Midbrain (tissue), 1 donor: ENCODE measurements at regions not wholly inside any gene's neighbourhood (a gene's known extent, or its start where the extent isn't known, plus 50 kb on each side); places are given as distances from the start of the nearest gene placed in this dataset.
"Not testable (repeated sequence)": the region's sequence is repeated elsewhere in the genome, so short reads cannot be mapped to it uniquely, and the experiment has no call there.

Source experiments
- DNase-seq: peaks from one replicate; lab custom pipeline; 2025; lab: John Stamatoyannopoulos, UW

GRCh38 chr17:20733923-20734322, 154.4 kb downstream of the CDRT15L2 start:
- no peak for DNase-seq

DNA sequence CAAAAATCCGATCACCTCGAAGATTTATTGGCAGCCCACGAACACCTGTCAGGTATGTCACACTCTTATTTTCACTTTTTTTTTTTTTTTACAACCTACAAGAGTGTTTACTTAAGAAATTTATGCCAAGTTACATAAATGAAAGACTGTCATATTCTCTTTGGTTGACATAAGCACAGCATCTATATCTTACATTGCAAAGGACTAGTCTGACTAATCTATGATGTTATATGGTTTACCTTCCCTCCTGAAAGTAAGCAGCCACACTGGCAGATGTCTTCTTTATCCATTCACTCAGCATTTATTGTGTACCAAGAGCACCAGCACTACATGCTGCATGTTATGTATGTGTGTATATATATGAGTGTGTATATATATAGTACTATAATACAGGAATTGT, 156.3 kb downstream of the CDRT15L2 start:
- DNase-seq, result no peak

- DNase-seq, result not testable (repeated sequence)
Observed at GRCh38 chr17:20737636-20738035, 158.1 kb downstream of the CDRT15L2 start.

DNA sequence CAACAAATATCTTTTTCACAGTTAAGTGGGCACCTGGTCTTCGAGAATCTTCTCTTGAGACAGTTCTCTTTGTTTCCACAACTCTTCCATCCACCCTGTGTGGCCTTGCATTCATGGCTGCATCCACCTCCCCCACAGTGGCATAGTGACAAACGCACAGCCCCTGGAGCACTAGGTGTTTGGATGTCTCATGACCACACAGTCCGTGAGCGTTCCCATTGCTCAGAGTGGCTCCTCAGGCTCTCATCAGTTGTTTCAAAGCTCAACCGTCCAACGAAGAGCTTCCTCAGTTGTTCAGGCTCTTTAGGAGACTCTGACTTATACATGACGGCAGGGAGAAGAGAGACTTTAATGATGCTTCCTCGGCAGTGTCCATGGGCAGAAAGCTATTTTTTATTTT, 191.6 kb downstream of the CDRT15L2 start:
- DNase-seq, result no peak

- DNase-seq, result no peak
Observed at GRCh38 chr17:20774472-20775135, 195.1 kb downstream of the CDRT15L2 start.

GRCh38 chr17:20775331-20775730, 195.8 kb downstream of the CDRT15L2 start:
- DNase-seq, result no peak

- no peak for DNase-seq
Observed at GRCh38 chr17:20779521-20779920, 200.0 kb downstream of the CDRT15L2 start.

DNA sequence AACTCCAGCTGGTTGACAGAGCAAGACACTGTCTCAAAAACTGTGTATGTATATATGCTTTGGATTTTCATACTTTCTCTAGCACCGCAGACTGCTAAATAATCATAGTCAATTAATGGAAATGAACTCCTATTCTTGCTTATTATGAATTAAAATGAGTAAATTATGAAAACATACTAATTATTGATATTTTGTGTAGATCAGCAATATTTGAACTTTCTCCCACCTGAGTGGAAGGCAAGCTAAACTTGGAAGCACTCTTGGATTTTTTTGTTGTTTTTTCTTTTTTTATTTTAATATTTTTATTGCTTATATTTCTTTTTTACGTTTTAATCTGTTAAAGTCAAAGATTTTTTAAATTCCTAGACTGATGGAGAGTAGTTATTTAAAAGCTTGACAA, 201.7 kb downstream of the CDRT15L2 start:
- no peak for DNase-seq

DNA sequence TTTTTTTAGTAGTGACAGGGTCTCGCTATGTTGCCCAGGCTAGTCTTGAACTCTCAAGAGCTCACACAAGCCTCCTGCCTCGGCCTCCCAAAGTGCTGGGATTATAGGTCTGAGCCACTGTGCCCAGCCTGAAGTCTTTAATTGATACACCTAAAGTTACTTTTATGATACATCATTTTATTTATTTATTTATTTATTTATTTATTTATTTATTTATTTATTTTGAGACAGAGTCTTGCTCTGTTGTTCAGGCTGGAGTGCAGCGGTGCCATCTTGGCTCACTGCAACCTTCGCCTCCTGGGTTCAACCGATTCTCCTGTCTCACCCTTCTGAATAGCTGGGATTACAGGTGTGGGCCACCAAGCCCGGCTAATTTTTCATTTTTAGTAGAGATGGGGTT, 202.3 kb downstream of the CDRT15L2 start:
- DNase-seq, result not testable (repeated sequence)

- DNase-seq, result no peak
Observed at GRCh38 chr17:20783091-20783490, 203.6 kb downstream of the CDRT15L2 start.

DNA sequence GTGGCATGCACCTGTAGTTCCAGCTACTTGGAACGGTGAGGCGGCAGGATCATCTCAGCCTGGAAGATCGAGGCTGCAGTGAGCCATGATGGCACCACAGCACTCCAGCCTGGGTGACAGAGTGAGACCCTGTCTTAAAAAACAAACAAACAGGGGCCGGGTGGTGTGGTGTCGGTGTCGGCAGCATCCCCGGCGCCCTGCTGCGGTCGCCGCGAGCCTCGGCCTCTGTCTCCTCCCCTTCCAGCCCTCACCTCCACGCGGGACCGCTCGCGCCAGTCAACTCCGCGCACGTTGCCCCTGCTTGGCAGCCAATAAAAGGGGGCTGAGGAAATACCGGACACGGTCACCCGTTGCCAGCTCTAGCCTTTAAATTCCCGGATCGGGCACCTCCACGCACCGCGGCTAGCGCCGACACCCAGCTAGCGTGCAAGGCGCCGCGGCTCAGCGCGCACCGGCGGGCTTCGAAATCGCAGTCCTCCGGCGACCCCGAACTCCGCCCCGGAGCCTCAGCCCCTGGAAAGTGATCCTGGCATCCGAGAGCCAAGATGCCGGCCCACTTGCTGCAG, 204.7 kb downstream of the CDRT15L2 start:
- DNase-seq, result no peak

GRCh38 chr17:20787281-20787680, 207.8 kb downstream of the CDRT15L2 start:
- no peak for DNase-seq

DNA sequence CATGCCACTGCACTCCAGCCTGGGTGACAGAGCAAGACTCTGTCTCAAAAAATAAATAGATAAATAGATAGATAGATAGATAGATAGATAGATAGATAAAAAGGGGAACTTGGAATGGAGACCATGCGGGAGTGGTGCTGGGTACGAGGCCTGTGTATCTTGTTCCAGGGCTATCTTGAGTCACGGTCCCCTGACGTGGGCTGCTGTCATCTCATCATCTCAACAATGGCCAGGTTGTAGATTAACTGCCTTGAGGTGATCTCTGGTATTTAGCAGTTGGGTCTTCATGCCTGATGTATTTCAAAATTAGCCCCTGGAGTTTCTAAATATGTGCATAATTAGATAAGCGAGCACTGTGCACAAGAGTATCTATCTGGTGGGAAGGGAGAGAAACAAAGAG, 212.1 kb downstream of the CDRT15L2 start:
- no peak for DNase-seq

DNA sequence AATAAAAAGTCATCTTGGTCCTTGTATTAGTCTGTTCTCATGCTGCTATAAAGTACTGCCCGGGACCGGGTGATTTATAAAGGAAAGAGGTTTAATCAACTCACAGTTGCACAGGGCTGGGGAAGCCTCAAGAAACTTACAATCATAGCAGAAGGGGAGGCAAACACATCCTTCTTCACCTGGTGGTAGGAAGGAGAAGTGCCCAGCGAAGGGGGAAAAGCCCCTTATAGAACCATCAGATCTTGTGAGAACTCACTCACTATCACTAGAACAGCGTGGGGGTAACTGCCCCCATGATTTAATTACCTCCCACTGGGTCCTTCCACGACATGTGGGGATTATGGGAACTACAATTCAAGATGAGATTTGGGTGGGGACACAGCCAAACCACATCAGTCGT, 215.0 kb downstream of the CDRT15L2 start:
- not testable (repeated sequence) for DNase-seq

GRCh38 chr17:20797292-20797691, 217.8 kb downstream of the CDRT15L2 start:
- DNase-seq, result no peak

GRCh38 chr17:20800146-20800545, 220.6 kb downstream of the CDRT15L2 start:
- DNase-seq, result no peak

GRCh38 chr17:20805751-20806150, 226.2 kb downstream of the CDRT15L2 start:
- DNase-seq, result no peak

DNA sequence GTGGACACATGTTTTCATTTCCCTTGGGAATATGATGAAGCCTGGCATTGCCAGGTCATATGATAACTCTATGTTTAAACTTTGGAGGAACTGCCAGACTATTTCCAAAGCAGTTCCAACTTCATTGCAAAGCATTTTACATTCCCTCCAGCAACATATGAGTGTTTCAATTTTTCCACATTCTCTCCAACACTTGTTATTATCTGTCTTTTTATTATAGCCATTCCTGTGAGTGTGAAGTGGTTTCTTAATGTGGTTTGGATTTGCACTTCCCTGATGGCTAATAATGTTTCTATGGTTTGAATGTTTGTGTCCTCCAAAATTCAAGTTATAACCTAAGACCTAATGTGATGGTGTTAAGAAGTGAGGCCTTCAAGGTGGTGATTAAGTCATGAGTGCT, 228.0 kb downstream of the CDRT15L2 start:
- DNase-seq, result not testable (repeated sequence)

- DNase-seq, result not testable (repeated sequence)
Observed at GRCh38 chr17:20815410-20815809, 227.4 kb downstream of the USP22 start.

DNA sequence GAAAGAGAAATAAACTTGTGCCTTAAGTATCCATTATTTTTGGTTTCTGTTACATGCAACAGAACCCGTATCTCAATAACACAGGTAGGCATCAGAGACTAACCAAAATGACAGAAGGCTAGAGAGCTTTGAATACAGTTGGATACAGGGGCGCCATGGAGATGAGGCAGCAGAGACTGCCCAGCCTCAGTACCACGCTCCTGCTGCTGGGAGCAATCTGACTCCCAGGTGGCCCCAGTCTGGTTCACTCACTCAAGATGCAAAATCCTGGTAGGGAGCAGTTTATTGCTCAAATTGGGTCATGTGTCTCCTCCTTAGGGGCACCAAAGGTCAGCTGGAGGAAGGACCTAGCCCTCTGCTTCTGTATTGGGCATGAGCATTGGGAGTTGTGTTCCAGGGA, 218.9 kb downstream of the USP22 start:
- no peak for DNase-seq

GRCh38 chr17:20825539-20825938, 217.3 kb downstream of the USP22 start:
- no peak for DNase-seq

DNA sequence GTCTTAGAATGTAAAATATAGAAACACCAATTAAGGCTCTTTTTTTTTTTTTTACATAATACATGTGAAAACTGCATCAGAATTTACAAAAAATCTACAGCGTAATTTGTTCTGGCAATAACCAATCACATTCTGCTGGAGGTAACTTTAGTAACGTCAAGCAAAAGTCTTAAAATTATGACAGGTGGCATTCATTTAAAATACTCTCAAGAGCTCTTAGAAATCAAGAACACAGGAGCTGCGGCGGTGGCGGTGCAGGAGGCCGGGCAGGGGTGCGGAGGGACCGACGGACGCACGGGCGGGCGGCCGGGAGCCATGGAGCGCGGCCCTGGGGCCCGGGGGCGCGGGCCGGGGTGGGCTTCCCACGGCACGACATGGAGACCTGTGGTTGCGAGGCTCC, 202.4 kb downstream of the USP22 start:
- not testable (repeated sequence) for DNase-seq

DNA sequence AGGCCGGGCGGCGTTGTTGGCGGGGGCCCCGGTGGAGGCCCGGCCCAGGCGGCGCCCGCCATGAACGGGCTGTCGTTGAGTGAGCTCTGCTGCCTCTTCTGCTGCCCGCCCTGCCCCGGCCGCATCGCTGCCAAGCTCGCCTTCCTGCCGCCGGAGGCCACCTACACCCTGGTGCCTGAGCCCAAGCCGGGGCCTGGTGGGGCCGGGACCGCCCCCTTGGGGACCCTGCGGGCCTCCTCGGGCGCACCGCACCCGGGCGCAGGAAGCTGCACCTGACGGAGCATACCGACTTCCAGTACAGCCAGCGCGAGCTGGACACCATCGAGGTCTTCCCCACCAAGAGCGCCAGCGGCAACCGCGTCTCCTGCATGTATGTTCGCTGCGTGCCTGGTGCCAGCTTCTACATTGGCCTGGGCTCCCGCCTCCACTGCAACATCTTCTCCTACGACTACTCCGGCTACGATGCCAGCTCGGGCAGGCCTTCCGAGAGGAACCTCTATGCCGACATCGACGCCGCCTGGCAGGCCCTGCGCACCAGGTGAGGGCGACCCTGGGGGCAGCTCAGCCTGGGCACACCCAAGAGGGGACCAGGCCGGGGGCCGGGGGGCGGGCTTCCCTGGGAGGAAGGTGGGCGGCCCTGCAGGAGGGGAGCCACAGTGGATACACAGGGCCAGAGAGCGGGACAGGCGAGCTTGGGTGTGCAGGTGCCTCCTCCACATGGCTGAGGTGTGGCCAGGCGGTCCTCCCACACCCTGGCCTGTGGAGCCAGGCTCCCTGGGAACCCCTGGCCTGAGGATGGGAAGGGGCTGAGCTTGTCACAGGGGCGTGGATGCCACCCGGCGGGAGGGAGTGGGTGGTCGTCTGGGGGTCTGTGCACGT, 201.6 kb downstream of the USP22 start:
- DNase-seq, result not testable (repeated sequence)
